SK-N-SH (cell line): ENCODE measurements at regions not wholly inside any gene's neighbourhood (a gene's known extent, or its start where the extent isn't known, plus 50 kb on each side); places are given as distances from the start of the nearest gene placed in this dataset.

ENCODE experiments used
- CTCF ChIA-PET: fragments of 300-600, 350-600 bp; formaldehyde crosslinking; extraction: SDS; loops from one replicate; lab custom pipeline; 2021; lab: Yijun Ruan, JAX
- POLR2A ChIA-PET: fragments of 350-600 bp; sonication (Branson Sonifier 250); formaldehyde crosslinking; extraction: SDS; loops from one replicate; lab custom pipeline; 2020; ENCODE audit warnings: antibody characterized with exemption, inconsistent platforms; lab: Yijun Ruan, JAX
- DNase-seq: peaks from one replicate; pipeline ENCODE4 v3.0.0; 2012
- H2AFZ ChIP-seq: fragments of 200-600 bp; sonication (generic); 2 replicates; pipeline ENCODE4 v1.8.1; 2016; ENCODE audit warnings: antibody characterized with exemption, mild to moderate bottlenecking, low read depth
- H3F3A ChIP-seq: fragments of 200-600 bp; sonication (generic); replicated peaks from 2 replicates; pipeline ENCODE3; 2016; ENCODE audit warnings: antibody characterized with exemption, mild to moderate bottlenecking; ENCODE audit not compliant: insufficient read depth
- H3K27ac ChIP-seq, 2 experiments: fragments of 200-500 bp in 1 of 2; fragments of 200-600 bp in 1 of 2; sonication (Bioruptor generic) in 1 of 2; sonication (generic), shearing (Covaris generic) in 1 of 2; 2 replicates each; pipeline versions ENCODE4 v1.5.1 to v1.6.1; 2014 to 2016; ENCODE audit warnings: low read depth in 2 of 2, inconsistent platforms in 1 of 2, low read length in 1 of 2, mild to moderate bottlenecking in 1 of 2, mixed read lengths in 1 of 2
- H3K27me3 ChIP-seq: fragments of 200-600 bp; sonication (generic), shearing (Covaris generic); 2 replicates; pipeline ENCODE4 v1.6.1; 2016; ENCODE audit warnings: mixed run types; ENCODE audit not compliant: insufficient read depth
- H3K36me3 ChIP-seq, 2 experiments: fragments of 200-500 bp in 1 of 2; fragments of 200-600 bp in 1 of 2; sonication (Bioruptor generic) in 1 of 2; sonication (generic) in 1 of 2; replicated peaks in 1 of 2; 2 replicates each; pipeline versions ENCODE3 to v1.5.1; 2014 to 2016; ENCODE audit warnings: low read length in 1 of 2, mild to moderate bottlenecking in 1 of 2; ENCODE audit not compliant: insufficient read depth in 2 of 2, control insufficient read depth in 1 of 2
- H3K4me1 ChIP-seq, 2 experiments: fragments of 200-500 bp in 1 of 2; fragments of 200-600 bp in 1 of 2; sonication (Bioruptor generic) in 1 of 2; sonication (generic), shearing (Covaris generic) in 1 of 2; 2 replicates each; pipeline versions ENCODE4 v1.5.1 to v1.6.1; 2014 to 2016; ENCODE audit warnings: low read depth in 1 of 2, low read length in 1 of 2, mixed run types in 1 of 2; ENCODE audit not compliant: insufficient read depth in 2 of 2, control insufficient read depth in 1 of 2
- H3K4me2 ChIP-seq: fragments of 200-600 bp; sonication (generic), shearing (Covaris generic); 2 replicates; pipeline ENCODE4 v1.6.1; 2017; ENCODE audit warnings: mixed run types
- H3K4me3 ChIP-seq, 2 experiments: fragments of 200-500 bp in 1 of 2; fragments of 200-600 bp in 1 of 2; sonication (Bioruptor generic) in 1 of 2; sonication (generic), shearing (Covaris generic) in 1 of 2; 2 replicates each; pipeline versions ENCODE4 v1.5.1 to v1.8.1; 2014 to 2016; ENCODE audit warnings: low read depth in 2 of 2, inconsistent platforms in 1 of 2, low read length in 1 of 2, mild to moderate bottlenecking in 1 of 2, mixed read lengths in 1 of 2, moderate library complexity in 1 of 2
- H3K79me2 ChIP-seq: fragments of 200-600 bp; sonication (generic); 2 replicates; pipeline ENCODE4 v1.8.1; 2017; ENCODE audit warnings: mild to moderate bottlenecking; ENCODE audit not compliant: insufficient read depth
- H3K9ac ChIP-seq: fragments of 200-600 bp; sonication (generic); 2 replicates; pipeline ENCODE4 v1.6.1; 2017; ENCODE audit warnings: mixed run types
- H3K9me2 ChIP-seq: fragments of 200-600 bp; sonication (generic); 2 replicates; pipeline ENCODE4 v1.6.1; 2017; ENCODE audit warnings: mixed run types
- H3K9me3 ChIP-seq: fragments of 200-600 bp; sonication (generic); 2 replicates; pipeline ENCODE4 v1.6.1; 2017; ENCODE audit warnings: mixed run types, mild to moderate bottlenecking, moderate library complexity
- H4K20me1 ChIP-seq: fragments of 200-600 bp; sonication (generic); 2 replicates; pipeline ENCODE4 v1.6.1; 2017; ENCODE audit warnings: mild to moderate bottlenecking, mixed run types; ENCODE audit not compliant: insufficient read depth
- CHD2 ChIP-seq: fragments of 150-350 bp; IDR thresholded peaks from 2 replicates; pipeline ENCODE4 v1.6.1; 2018; ENCODE audit warnings: low read length; ENCODE audit not compliant: partially characterized antibody
- CTCF ChIP-seq: fragments of 200-600 bp; sonication (generic); IDR thresholded peaks from 2 replicates; pipeline ENCODE4 v1.6.1; 2017; ENCODE audit warnings: antibody characterized with exemption, mild to moderate bottlenecking, moderate library complexity
- ELF1 ChIP-seq: IDR thresholded peaks from 2 replicates; pipeline ENCODE4 v1.4.0; 2012
- EP300 ChIP-seq, 2 experiments: IDR thresholded peaks; 2 replicates each; pipeline versions ENCODE4 v1.4.0 to v1.6.1; 2012; ENCODE audit warnings: borderline replicate concordance in 1 of 2, low read depth in 1 of 2, low read length in 1 of 2
- EZH2phosphoT487 ChIP-seq: fragments of 200-600 bp; sonication (generic); IDR thresholded peaks from 2 replicates; pipeline ENCODE4 v1.6.1; 2017; ENCODE audit warnings: low read depth, mixed run types, mild to moderate bottlenecking, antibody characterized with exemption, moderate library complexity, borderline replicate concordance
- FOXJ3 ChIP-seq: sonication (generic); formaldehyde crosslinking; IDR thresholded peaks from 2 replicates; pipeline ENCODE4 v1.5.1; 2020; ENCODE audit warnings: mild to moderate bottlenecking, missing genetic modification reagents
- FOXM1 ChIP-seq: IDR thresholded peaks from 2 replicates; pipeline ENCODE4 v1.4.0; 2012; ENCODE audit warnings: low read depth, mild to moderate bottlenecking
- GABPA ChIP-seq: IDR thresholded peaks from 2 replicates; pipeline ENCODE4 v1.4.0; 2012; ENCODE audit warnings: low read depth, mild to moderate bottlenecking
- IRF3 ChIP-seq: fragments of 150-350 bp; IDR thresholded peaks from 2 replicates; pipeline ENCODE4 v1.6.1; 2016; ENCODE audit warnings: mild to moderate bottlenecking, low read depth, low read length
- MAX ChIP-seq: IDR thresholded peaks from 2 replicates; pipeline ENCODE4 v1.4.0; 2012; ENCODE audit warnings: low read depth
- MEF2A ChIP-seq: IDR thresholded peaks from 2 replicates; pipeline ENCODE4 v1.4.0; 2012; ENCODE audit warnings: low read depth, borderline replicate concordance
- MXI1 ChIP-seq: IDR thresholded peaks from 2 replicates; pipeline ENCODE4 v1.6.1; 2012; ENCODE audit warnings: mild to moderate bottlenecking, low read depth, low read length, improper control_type of control experiment
- NFIC ChIP-seq: IDR thresholded peaks from 2 replicates; pipeline ENCODE4 v1.4.0; 2012; ENCODE audit warnings: borderline replicate concordance
- REST ChIP-seq: IDR thresholded peaks from 2 replicates; pipeline ENCODE4 v1.6.1; 2012; ENCODE audit warnings: mild to moderate bottlenecking, low read depth, low read length, moderate library complexity
- RFX5 ChIP-seq: IDR thresholded peaks from 2 replicates; pipeline ENCODE4 v1.6.1; 2012; ENCODE audit warnings: mild to moderate bottlenecking, improper control_type of control experiment, low read length
- SIN3A ChIP-seq: IDR thresholded peaks from 2 replicates; pipeline ENCODE4 v1.6.1; 2012; ENCODE audit warnings: low read depth, mild to moderate bottlenecking, low read length, moderate library complexity, borderline replicate concordance
- SMC3 ChIP-seq: IDR thresholded peaks from 2 replicates; pipeline ENCODE4 v1.6.1; 2012; ENCODE audit warnings: low read depth, low read length, improper control_type of control experiment
- TAF1 ChIP-seq: IDR thresholded peaks from 2 replicates; pipeline ENCODE4 v1.6.1; 2012; ENCODE audit warnings: low read depth, mild to moderate bottlenecking, low read length, moderate library complexity, borderline replicate concordance
- TCF12 ChIP-seq: IDR thresholded peaks from 2 replicates; pipeline ENCODE4 v1.4.0; 2012
- USF2 ChIP-seq: fragments of 150-350 bp; IDR thresholded peaks from 2 replicates; pipeline ENCODE4 v1.6.1; 2017; ENCODE audit warnings: antibody characterized with exemption, low read length, low read depth, borderline replicate concordance
- WGBS: methylation state at CpG from one replicate; pipeline ENCODE4 v1.1.6; 2017; ENCODE audit warnings: low lambda C conversion rate; 5-methylcytosine and 5-hydroxymethylcytosine counted together

GRCh38 chr2:4553241-4553640, 849.9 kb downstream of the DCDC2C start:
- Histone ChIP-seq H3K4me1 (no peaks in the 10 kb centered on the region), H3K9ac (no peak overlapping the region), H3K9me3 (0 out of 2 replicates have a peak, but pooled peaks cover 3% of the 10 kb centered on the region), H3K4me2 (no peak overlapping the region), H3F3A (no peaks in the 10 kb centered on the region), H3K36me3 (no peaks in the 10 kb centered on the region), H3K27me3 (no peaks in the 10 kb centered on the region), H2AFZ (no peak overlapping the region), H3K27ac (no peak overlapping the region), H3K9me2 (no peaks in the 10 kb centered on the region), H3K79me2 (no peaks in the 10 kb centered on the region), H3K4me3 (no peak overlapping the region), H4K20me1 (no peaks in the 10 kb centered on the region)
- no peak for TF ChIP-seq REST
- TF ChIP-seq ELF1 = no peak
- no peak for TF ChIP-seq FOXM1
- TF ChIP-seq USF2 = no peak
- TF ChIP-seq MXI1 = no peak
- no peak for TF ChIP-seq IRF3
- TF ChIP-seq CHD2 = no peak
- TF ChIP-seq RFX5 = no peak
- TF ChIP-seq FOXJ3 (CRISPR knock-in tag) = no peak
- no peak for TF ChIP-seq CTCF
- no peak for TF ChIP-seq SIN3A
- TF ChIP-seq MEF2A = no peak
- TF ChIP-seq TAF1 = no peak
- TF ChIP-seq EZH2phosphoT487 = no peak
- no peak for TF ChIP-seq TCF12
- TF ChIP-seq SMC3 = no peak
- no peak for TF ChIP-seq MAX
- TF ChIP-seq NFIC = no peak
- TF ChIP-seq EP300 (IDR thresholded peaks at IDR 0.05; ENCODE audit: borderline replicate concordance in 1 of 2, low read depth in 1 of 2, low read length in 1 of 2) = no peak
- no peak for TF ChIP-seq GABPA
- POLR2A ChIA-PET = no interaction called here
- no peak for DNase-seq
- CTCF ChIA-PET = no interaction called here
- WGBS = 48% methylated on average over 16 of the region's 16 CpGs
